Glutamatergic neuron (in vitro differentiated cells): ENCODE measurements at regions not wholly inside any gene's neighbourhood (a gene's known extent, or its start where the extent isn't known, plus 50 kb on each side); places are given as distances from the start of the nearest gene placed in this dataset.
"Not testable (repeated sequence)": the region's sequence is repeated elsewhere in the genome, so short reads cannot be mapped to it uniquely, and the experiment has no call there.

ENCODE experiments used
- DNase-seq: peaks from one replicate; pipeline ENCODE4 v3.0.0; 2022
- H3K27ac Mint-ChIP-seq: one replicate; pipeline ENCODE4 v1.8.0; 2020; ENCODE audit warnings: mild to moderate bottlenecking, mixed read lengths, inconsistent platforms; ENCODE audit not compliant: unreplicated experiment
- H3K27me3 Mint-ChIP-seq: one replicate; pipeline ENCODE4 v1.8.0; 2020; ENCODE audit warnings: mild to moderate bottlenecking, moderate library complexity, mixed read lengths, inconsistent platforms; ENCODE audit not compliant: unreplicated experiment
- H3K36me3 Mint-ChIP-seq: one replicate; pipeline ENCODE4 v1.8.0; 2020; ENCODE audit warnings: mild to moderate bottlenecking, mixed read lengths, inconsistent platforms; ENCODE audit not compliant: unreplicated experiment
- H3K4me1 Mint-ChIP-seq: one replicate; pipeline ENCODE4 v1.8.0; 2020; ENCODE audit warnings: mild to moderate bottlenecking, low read depth, mixed read lengths, inconsistent platforms; ENCODE audit not compliant: unreplicated experiment
- H3K4me3 Mint-ChIP-seq: one replicate; pipeline ENCODE4 v1.8.0; 2020; ENCODE audit warnings: mild to moderate bottlenecking, mixed read lengths, inconsistent platforms; ENCODE audit not compliant: unreplicated experiment
- H3K9me3 Mint-ChIP-seq: one replicate; pipeline ENCODE4 v1.8.0; 2020; ENCODE audit warnings: mild to moderate bottlenecking, moderate library complexity, mixed read lengths, inconsistent platforms; ENCODE audit not compliant: unreplicated experiment
- TF ChIP-seq, protein P1 (sequence below): fragments of 200-600 bp; sonication (generic); IDR thresholded peaks from one replicate; pipeline ENCODE4 v1.5.0; 2021; ENCODE audit not compliant: partially characterized antibody, unreplicated experiment

DNA sequence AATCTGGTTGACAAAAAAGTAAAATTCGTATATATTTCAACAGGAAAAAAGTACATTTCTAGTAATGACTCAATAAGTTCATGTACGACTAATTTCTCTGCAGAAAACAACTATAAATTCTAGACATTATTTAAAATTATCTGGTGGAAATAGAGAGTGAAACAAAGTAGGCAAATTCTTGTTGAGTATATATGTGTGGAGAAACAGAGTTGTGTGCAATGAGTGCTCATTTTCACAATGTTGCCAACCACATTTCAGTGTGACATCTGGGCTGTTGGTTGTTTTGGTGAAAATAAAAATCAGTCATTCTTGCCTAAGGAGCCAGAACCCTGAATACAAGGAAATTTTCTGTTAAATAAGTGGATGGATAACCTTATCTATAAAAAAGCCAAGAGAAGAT lies 372.0 kb upstream of the NDST4 start:
- no peak overlapping the region for H3K4me3 Mint-ChIP-seq
- H3K4me1 Mint-ChIP-seq: peaks cover 7% of the 10 kb centered on the region
- peak overlapping the region; percentile 48 for H3K27ac Mint-ChIP-seq
- no peaks in the 10 kb centered on the region for H3K27me3 Mint-ChIP-seq
- peaks cover 2% of the 10 kb centered on the region for H3K9me3 Mint-ChIP-seq
- no peak for DNase-seq
- no peaks in the 10 kb centered on the region for H3K36me3 Mint-ChIP-seq
- TF ChIP-seq, protein P1, sequence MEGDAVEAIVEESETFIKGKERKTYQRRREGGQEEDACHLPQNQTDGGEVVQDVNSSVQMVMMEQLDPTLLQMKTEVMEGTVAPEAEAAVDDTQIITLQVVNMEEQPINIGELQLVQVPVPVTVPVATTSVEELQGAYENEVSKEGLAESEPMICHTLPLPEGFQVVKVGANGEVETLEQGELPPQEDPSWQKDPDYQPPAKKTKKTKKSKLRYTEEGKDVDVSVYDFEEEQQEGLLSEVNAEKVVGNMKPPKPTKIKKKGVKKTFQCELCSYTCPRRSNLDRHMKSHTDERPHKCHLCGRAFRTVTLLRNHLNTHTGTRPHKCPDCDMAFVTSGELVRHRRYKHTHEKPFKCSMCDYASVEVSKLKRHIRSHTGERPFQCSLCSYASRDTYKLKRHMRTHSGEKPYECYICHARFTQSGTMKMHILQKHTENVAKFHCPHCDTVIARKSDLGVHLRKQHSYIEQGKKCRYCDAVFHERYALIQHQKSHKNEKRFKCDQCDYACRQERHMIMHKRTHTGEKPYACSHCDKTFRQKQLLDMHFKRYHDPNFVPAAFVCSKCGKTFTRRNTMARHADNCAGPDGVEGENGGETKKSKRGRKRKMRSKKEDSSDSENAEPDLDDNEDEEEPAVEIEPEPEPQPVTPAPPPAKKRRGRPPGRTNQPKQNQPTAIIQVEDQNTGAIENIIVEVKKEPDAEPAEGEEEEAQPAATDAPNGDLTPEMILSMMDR: no peak

DNA sequence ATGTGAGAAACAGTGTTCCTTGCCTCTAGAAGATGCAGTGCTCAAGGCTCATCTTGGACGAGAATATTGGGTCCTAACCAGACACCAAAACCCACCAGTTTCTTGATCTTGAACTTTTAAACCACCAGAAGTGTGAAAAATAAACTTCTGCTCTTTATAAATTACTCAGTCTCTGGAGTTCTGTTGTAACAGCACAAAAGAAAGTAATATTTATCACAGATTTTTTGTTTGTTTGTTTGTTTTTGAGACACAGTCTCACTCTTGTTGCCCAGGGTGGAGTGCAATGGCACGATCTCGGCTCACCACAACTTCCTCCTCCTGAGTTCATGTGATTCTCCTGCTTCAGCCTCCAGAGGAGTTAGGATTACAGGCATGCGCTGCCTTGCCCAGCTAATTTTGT lies 371.1 kb upstream of the NDST4 start:
- no peak overlapping the region for H3K27ac Mint-ChIP-seq
- no peaks in the 10 kb centered on the region for H3K27me3 Mint-ChIP-seq
- TF ChIP-seq, protein P1: no peak
- peaks cover 2% of the 10 kb centered on the region for H3K9me3 Mint-ChIP-seq
- H3K4me3 Mint-ChIP-seq: no peak overlapping the region
- DNase-seq: no peak
- H3K4me1 Mint-ChIP-seq: peaks cover 7% of the 10 kb centered on the region
- no peaks in the 10 kb centered on the region for H3K36me3 Mint-ChIP-seq

DNA sequence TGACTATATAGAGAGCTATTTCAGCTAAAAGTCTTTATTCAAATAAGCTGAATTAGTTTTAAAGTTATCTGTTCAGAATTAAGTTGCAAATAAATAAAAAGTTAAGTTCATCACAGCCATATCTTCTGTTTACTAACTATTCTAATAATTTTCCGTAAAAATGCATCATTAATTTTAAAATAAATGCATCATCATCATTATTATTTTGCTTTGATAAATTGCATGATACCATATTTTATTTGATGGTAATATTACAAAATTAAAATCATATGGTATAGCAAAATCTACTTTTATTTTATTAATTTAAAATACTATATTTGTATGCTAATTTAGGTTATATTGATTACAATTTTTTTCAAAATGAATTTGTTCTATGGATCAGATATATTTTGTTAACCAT lies 357.3 kb upstream of the NDST4 start:
- Mint-ChIP-seq H3K9me3 (peaks cover 4% of the 10 kb centered on the region), H3K4me1 (no peaks in the 10 kb centered on the region), H3K36me3 (no peaks in the 10 kb centered on the region), H3K4me3 (no peak overlapping the region), H3K27me3 (no peaks in the 10 kb centered on the region), H3K27ac (no peak overlapping the region)
- DNase-seq: no peak
- TF ChIP-seq, protein P1: no peak

DNA sequence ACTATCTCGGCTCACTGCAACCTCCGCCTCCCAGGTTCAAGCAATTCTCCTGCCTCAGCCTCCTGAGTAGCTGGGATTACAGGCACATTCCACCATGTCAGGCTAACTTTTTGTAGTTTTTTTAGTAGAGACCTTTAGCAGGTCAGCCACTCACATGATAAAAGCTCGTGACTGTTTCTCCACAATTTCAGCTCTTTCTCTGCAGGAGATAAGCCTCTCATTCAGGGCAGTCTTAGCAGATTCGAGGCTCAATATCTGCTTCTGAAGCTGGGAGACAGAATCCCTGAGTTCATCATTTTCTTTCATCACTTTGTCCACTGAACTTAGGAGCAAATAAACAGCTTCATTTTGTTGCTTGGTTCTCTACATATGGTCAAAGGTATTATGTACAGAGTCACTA lies 345.9 kb upstream of the NDST4 start:
- not testable (repeated sequence) for H3K9me3 Mint-ChIP-seq, H3K27me3 Mint-ChIP-seq, H3K4me3 Mint-ChIP-seq, H3K4me1 Mint-ChIP-seq, H3K27ac Mint-ChIP-seq, H3K36me3 Mint-ChIP-seq, DNase-seq

DNA sequence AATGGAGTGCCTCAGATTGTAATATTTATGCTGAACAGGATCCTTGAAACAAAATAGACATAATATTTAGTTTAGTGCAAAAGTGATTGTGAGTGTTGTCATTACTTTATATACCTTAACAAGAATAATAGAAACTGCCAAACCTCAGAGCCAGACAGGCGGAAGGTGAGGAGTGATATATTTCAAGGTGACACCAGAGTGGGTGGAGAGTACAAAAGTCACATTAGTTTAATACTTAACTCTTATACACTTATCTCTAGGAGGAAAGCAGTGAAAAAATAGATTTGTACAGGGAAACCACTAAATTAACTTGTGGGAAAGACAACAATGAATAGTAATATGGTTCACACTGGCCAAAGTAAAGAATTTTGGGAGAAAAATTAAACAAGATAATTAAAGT lies 342.8 kb upstream of the NDST4 start:
- no peaks in the 10 kb centered on the region for H3K36me3 Mint-ChIP-seq
- no peaks in the 10 kb centered on the region for H3K27me3 Mint-ChIP-seq
- no peak for DNase-seq
- no peaks in the 10 kb centered on the region for H3K9me3 Mint-ChIP-seq
- TF ChIP-seq, protein P1: no peak
- no peaks in the 10 kb centered on the region for H3K4me1 Mint-ChIP-seq
- H3K4me3 Mint-ChIP-seq: no peak overlapping the region
- H3K27ac Mint-ChIP-seq: no peak overlapping the region

DNA sequence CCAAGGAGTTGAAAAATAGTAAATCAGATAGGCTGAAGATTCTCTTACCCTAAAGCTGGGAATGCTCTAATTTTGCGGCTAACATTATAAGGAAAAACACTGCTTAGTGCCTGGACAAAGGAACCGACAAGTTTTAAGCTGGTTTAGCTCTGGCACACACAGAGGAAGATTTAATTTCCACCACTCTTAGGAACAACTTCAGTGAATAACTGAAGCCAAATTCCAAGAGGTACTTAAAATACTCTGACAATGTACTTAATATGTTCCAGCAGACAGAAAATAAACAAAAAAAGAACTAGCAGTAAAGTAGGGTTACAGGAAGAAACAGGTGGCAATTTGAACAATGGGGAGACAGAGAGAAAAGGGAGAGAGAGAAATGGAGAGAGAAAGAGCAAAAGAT lies 340.8 kb upstream of the NDST4 start:
- Mint-ChIP-seq H3K27ac (no peak overlapping the region), H3K4me1 (no peaks in the 10 kb centered on the region), H3K9me3 (peaks cover 3% of the 10 kb centered on the region), H3K27me3 (no peaks in the 10 kb centered on the region), H3K36me3 (no peaks in the 10 kb centered on the region), H3K4me3 (no peak overlapping the region)
- TF ChIP-seq, protein P1: no peak
- no peak for DNase-seq
